Stomach (tissue), 4 donors: ENCODE measurements at regions not wholly inside any gene's neighbourhood (a gene's known extent, or its start where the extent isn't known, plus 50 kb on each side); places are given as distances from the start of the nearest gene placed in this dataset.

Source experiments
- POLR2A ChIP-seq, 4 donors: fragments of 450-650 bp; IDR thresholded peaks; one replicate each; pipeline ENCODE4 v1.6.1; 2016; ENCODE audit warnings: antibody characterized with exemption in 4 of 4, control low read depth in 2 of 4, mild to moderate bottlenecking in 1 of 4, moderate library complexity in 1 of 4
- TF ChIP-seq, protein P1 (sequence below), 7 experiments: fragments of 450-650 bp in 4 of 7; fragments of 200-600 bp in 3 of 7; sonication (generic) in 3 of 7; IDR thresholded peaks; one replicate each; pipeline ENCODE4 v1.5.1; 2016 to 2019; ENCODE audit warnings: antibody characterized with exemption in 7 of 7, control low read depth in 2 of 7, mild to moderate bottlenecking in 1 of 7

DNA sequence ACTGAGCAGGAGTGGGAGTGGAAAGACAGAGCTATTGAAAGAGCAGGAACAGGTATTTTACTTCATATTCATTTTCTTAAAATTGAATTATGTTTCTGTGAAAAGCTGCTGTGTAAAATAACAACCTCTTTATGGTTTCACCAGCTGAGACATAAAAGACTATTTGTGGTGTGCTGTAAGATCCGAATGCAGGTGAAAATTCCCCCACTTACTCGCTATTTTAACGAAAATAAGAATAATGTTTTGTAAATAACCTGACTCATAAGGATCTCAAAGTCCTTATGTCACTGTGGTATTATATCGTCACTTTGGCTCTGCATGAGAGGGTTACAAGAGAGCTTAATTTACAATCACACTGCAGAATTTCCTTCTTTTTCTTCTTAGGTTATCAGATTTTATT is 65.3 kb upstream of the NFIB start:
- TF ChIP-seq POLR2A (IDR thresholded peaks at IDR 0.05) = no peak
- TF ChIP-seq, protein P1, sequence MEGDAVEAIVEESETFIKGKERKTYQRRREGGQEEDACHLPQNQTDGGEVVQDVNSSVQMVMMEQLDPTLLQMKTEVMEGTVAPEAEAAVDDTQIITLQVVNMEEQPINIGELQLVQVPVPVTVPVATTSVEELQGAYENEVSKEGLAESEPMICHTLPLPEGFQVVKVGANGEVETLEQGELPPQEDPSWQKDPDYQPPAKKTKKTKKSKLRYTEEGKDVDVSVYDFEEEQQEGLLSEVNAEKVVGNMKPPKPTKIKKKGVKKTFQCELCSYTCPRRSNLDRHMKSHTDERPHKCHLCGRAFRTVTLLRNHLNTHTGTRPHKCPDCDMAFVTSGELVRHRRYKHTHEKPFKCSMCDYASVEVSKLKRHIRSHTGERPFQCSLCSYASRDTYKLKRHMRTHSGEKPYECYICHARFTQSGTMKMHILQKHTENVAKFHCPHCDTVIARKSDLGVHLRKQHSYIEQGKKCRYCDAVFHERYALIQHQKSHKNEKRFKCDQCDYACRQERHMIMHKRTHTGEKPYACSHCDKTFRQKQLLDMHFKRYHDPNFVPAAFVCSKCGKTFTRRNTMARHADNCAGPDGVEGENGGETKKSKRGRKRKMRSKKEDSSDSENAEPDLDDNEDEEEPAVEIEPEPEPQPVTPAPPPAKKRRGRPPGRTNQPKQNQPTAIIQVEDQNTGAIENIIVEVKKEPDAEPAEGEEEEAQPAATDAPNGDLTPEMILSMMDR (IDR thresholded peaks at IDR 0.05) = no peak
